ENCODE measurements at regions not wholly inside any gene's neighbourhood (a gene's known extent, or its start where the extent isn't known, plus 50 kb on each side); places are given as distances from the start of the nearest gene placed in this dataset.

GRCh38 chr6:90364286-90364685, 67.6 kb upstream of the BACH2 start:
- no peak for TF ChIP-seq CTCF (IDR thresholded peaks at IDR 0.05; ENCODE audit: insufficient read depth, low read length)
- no peak for TF ChIP-seq REST (IDR thresholded peaks at IDR 0.05; ENCODE audit: insufficient replicate concordance, low read depth)
- no peak for TF ChIP-seq POLR2AphosphoS5 (IDR thresholded peaks at IDR 0.05; ENCODE audit: low read depth)
- no peak for TF ChIP-seq SPI1 (IDR thresholded peaks at IDR 0.05; ENCODE audit: borderline replicate concordance, low read depth)
- TF ChIP-seq GABPA (IDR thresholded peaks at IDR 0.05; ENCODE audit: low read depth) = no peak
